ENCODE measurements at regions not wholly inside any gene's neighbourhood (a gene's known extent, or its start where the extent isn't known, plus 50 kb on each side); places are given as distances from the start of the nearest gene placed in this dataset.
"Not testable (repeated sequence)": the region's sequence is repeated elsewhere in the genome, so short reads cannot be mapped to it uniquely, and the experiment has no call there.

DNA sequence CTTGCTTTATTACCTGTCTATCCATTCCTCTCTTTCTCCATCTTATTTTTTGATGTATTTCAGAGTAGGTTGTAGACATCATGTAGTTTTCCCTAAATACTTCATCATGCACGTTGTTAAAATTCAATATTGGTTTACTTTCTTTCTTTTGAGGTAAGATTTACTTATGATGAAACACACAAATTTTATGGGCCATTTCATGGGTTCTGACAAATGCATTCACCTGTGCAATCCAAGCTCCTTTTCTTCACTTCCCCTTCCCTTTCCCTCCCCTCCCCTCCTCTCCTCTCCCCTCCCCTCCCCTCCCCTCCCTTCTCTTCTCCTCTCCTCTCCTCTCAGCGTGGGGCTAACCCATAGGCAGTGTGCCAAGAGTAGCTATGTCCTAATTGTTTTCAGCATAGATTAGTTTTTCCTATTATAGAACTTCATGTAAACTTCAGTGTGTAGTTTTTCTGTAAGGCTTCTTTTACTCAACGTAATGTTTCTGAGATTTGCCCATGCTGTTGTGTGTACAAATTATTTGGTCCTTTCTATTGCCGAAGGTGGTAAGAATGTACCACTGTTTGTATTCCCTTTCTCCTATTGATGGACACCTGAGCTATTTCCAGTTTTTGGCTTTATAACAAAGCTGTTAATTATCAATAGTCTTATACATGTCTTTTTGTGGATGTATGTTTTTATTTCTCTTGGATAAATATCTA, 92.9 kb upstream of the CLINT1 start:
- H3K4me3 Mint-ChIP-seq = no peak overlapping the region
- H3K36me3 Mint-ChIP-seq (ENCODE audit: low read depth) = no peaks in the 10 kb centered on the region
- ChIA-PET POLR2A (no interaction called here), CTCF (interaction anchor here (0.7 to 7.0 kb wide), 5 partner anchors 31 to 208 kb away, joined by 3 to 94 read pairs (median 3); partner anchors contain the start of gene LSM11)
- DNase-seq (no peak), ATAC-seq (no peak)
- peaks cover 9% of the 10 kb centered on the region for H3K27me3 Mint-ChIP-seq (ENCODE audit: low read depth)
- no peaks in the 10 kb centered on the region for H3K9me3 Mint-ChIP-seq (ENCODE audit: insufficient read depth)
- H3K4me1 Mint-ChIP-seq (ENCODE audit: low read depth) = peaks cover 4% of the 10 kb centered on the region
- no peak overlapping the region for H3K27ac Mint-ChIP-seq

DNA sequence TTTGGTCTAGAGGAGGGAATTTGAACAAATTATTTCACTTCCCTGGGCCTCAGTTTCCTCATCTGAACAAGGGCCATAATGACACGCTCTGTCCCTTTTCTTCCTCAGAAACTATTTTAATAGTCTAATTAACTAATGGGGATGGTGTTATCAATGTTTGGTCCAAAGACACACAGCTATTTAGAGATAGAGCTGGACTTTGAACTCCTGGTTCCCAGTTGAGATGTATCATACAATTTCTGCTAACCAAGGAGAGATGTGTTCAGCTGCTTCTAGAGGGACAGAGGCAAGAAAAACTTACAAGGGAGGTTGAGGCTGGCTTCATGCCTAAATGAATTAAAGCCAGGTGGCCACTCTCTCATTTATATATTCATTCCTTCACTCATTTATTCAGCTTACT, 90.6 kb upstream of the CLINT1 start:
- ATAC-seq (no peak), DNase-seq (no peak)
- Mint-ChIP-seq H3K27me3 (ENCODE audit: low read depth) (peaks cover 9% of the 10 kb centered on the region), H3K4me3 (no peak overlapping the region), H3K9me3 (ENCODE audit: insufficient read depth) (no peaks in the 10 kb centered on the region), H3K27ac (no peak overlapping the region), H3K4me1 (ENCODE audit: low read depth) (peaks cover 4% of the 10 kb centered on the region), H3K36me3 (ENCODE audit: low read depth) (no peaks in the 10 kb centered on the region)
- ChIA-PET CTCF (interaction anchor here (0.8 to 7.0 kb wide), 30 partner anchors 9 to 189 kb away, joined by 3 to 94 read pairs (median 7); partner anchors contain the start of gene CLINT1), POLR2A (no interaction called here)

DNA sequence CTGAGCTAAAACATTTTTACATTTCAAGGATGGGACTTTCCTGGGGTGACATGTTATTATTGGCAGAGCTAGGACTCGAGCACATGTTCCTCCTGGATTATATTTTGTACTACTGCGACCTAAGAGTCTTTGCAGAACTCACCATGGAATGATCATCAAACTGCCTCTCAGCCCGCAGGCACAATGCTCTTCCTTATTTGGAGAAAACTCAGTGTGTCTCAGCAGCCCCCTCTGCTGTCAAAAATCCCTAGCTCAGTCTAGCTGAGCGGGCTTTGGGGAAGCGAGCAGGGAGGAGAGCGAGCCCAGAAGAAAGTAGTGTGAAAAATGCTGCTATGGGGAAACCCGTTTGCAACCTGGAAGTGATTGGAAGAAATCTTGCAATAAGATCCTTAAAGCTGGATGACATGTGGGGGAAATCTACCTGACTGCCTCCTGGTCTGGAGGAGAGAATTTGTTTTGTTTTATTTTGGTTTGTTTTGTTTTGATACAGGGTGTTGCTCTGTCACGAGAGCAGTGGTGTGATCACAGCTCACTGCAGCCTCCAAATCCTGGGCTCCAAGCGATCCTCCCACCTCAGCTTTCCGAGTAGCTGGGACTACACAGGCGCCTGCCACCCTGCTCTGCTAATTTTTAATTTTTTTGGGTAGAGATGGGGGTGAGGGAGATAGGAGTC, 89.9 kb upstream of the CLINT1 start:
- DNase-seq = peak; percentile 85
- H3K9me3 Mint-ChIP-seq (ENCODE audit: insufficient read depth) = no peaks in the 10 kb centered on the region
- POLR2A ChIA-PET = interaction anchor here (0.6 to 0.8 kb wide), 2 partner anchors 90 to 103 kb away, joined by 3 read pairs; partner anchors contain the start of gene CLINT1

DNA sequence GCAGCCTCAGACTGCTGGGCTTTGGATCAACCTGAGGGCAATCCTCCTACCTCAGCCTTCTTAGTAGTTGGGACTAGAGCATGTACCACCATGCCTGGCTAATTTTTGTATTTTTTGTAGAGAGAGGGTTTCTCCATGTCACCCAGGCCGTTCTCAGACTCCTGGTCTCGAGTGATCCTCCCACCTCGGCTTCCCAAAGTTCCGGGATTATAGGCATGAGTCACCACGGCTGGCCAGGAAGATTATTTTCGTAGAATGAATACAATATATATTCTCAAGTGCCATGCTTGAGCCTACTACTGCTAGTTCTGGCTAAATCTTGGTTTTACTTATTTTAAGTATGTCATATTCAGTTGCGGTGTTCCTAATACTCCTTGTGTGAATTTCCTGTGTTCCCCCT, 88.2 kb upstream of the CLINT1 start:
- Mint-ChIP-seq H3K9me3 (ENCODE audit: insufficient read depth) (no peaks in the 10 kb centered on the region), H3K27me3 (ENCODE audit: low read depth) (peaks cover 7% of the 10 kb centered on the region), H3K4me3 (no peak overlapping the region), H3K36me3 (ENCODE audit: low read depth) (no peaks in the 10 kb centered on the region), H3K27ac (no peak overlapping the region), H3K4me1 (ENCODE audit: low read depth) (peaks cover 4% of the 10 kb centered on the region)
- POLR2A ChIA-PET = no interaction called here
- CTCF ChIA-PET = no interaction called here
- ATAC-seq (no peak), DNase-seq (no peak)

More for the DNA sequence above, 89.9 kb upstream of the CLINT1 start:
- peak; percentile 99 for ATAC-seq
- peak overlapping the region; percentile 7 for H3K4me3 Mint-ChIP-seq
- H3K36me3 Mint-ChIP-seq (ENCODE audit: low read depth) = no peaks in the 10 kb centered on the region
- CTCF ChIA-PET = interaction anchor here (0.6 to 7.0 kb wide), 44 partner anchors 10 to 1158 kb away, joined by 3 to 94 read pairs (median 5); partner anchors contain the start of gene CLINT1
- H3K4me1 Mint-ChIP-seq (ENCODE audit: low read depth) = peaks cover 4% of the 10 kb centered on the region
- H3K27ac Mint-ChIP-seq = peak overlapping the region; percentile 0
- H3K27me3 Mint-ChIP-seq (ENCODE audit: low read depth) = peaks cover 9% of the 10 kb centered on the region

DNA sequence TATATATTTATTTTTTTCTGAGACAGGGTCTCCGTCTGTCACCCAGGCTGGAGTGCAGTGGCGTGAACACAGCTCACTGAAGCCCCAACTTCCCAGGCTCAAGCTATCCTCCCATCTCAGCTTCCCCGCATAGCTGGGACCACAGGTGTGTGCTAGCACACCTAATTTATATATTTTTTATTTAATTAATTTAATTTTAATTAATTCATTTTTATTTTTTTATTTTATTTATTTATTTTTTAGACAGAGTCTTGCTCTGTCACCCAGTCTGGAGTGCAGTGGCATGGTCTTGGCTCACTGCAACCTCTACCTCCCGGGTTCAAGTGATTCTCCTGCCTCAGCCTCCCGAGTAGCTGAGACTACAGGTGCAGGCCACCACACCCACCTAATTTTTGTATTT, 86.9 kb upstream of the CLINT1 start:
- H3K36me3 Mint-ChIP-seq (ENCODE audit: low read depth); CTCF ChIA-PET; H3K9me3 Mint-ChIP-seq (ENCODE audit: insufficient read depth); ATAC-seq; DNase-seq; POLR2A ChIA-PET; H3K27ac Mint-ChIP-seq; H3K27me3 Mint-ChIP-seq (ENCODE audit: low read depth); H3K4me1 Mint-ChIP-seq (ENCODE audit: low read depth); H3K4me3 Mint-ChIP-seq: not testable (repeated sequence)

DNA sequence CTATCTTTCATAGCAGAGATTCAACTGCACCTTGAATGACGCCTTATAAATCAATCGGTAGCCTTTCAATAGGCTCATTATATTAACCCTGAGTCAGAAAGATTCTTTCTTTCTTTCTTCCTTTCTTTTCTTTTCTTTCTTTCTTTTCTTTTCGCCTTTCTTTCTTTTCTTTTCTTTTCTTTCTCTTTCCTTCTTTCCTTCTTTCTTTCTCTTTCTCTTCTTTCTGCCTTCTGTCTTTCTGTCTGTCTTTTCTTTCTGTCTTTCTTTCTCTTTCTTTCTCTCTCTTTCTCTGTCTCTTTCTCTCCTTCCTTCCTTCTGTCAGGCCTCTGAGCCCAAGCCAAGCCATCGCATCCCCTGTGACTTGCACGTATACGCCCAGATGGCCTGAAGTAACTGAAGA, 86.0 kb upstream of the CLINT1 start:
- POLR2A ChIA-PET = no interaction called here
- Mint-ChIP-seq H3K27ac (no peak overlapping the region), H3K36me3 (ENCODE audit: low read depth) (no peaks in the 10 kb centered on the region), H3K4me3 (no peak overlapping the region), H3K9me3 (ENCODE audit: insufficient read depth) (no peaks in the 10 kb centered on the region), H3K27me3 (ENCODE audit: low read depth) (peaks cover 4% of the 10 kb centered on the region), H3K4me1 (ENCODE audit: low read depth) (peaks cover 4% of the 10 kb centered on the region)
- CTCF ChIA-PET = interaction anchor here (1.1 kb wide), 1 partner anchor 128 kb away, joined by 3 read pairs; no protein-coding TSS in a partner anchor
- no peak for DNase-seq
- no peak for ATAC-seq

DNA sequence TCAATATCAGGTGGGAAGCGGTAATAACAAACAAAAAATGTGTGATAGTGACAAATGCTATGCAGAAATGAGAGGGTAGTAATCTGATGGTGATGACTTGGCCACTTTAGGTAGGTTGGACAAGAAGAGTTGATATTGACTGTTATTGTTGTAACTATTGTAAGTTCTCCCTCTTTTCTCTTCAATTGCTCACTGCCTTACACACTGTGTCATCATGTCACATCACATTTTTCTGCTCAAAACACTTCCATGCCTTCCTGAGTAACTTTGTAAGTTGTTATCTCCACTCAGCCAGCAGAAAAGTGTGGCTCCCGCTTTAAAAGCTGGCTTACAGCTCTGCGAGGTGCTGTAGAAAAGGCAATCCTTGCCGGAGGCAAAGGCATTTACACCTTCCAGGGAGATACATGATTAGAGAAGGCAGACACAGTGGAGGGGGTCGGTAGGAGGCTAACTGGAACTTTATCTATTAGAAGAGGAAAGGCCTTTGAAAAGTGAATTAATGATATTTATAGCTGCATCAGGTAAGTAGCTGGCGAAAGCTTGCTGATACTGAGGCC, 85.2 kb upstream of the CLINT1 start:
- CTCF ChIA-PET = interaction anchor here (1.1 kb wide), 1 partner anchor 127 kb away, joined by 3 read pairs; no protein-coding TSS in a partner anchor
- Mint-ChIP-seq H3K9me3 (ENCODE audit: insufficient read depth) (no peaks in the 10 kb centered on the region), H3K36me3 (ENCODE audit: low read depth) (no peaks in the 10 kb centered on the region), H3K4me3 (no peak overlapping the region), H3K4me1 (ENCODE audit: low read depth) (peaks cover 4% of the 10 kb centered on the region), H3K27ac (no peak overlapping the region), H3K27me3 (ENCODE audit: low read depth) (peaks cover 4% of the 10 kb centered on the region)
- POLR2A ChIA-PET = no interaction called here
- DNase-seq (no peak), ATAC-seq (no peak)

DNA sequence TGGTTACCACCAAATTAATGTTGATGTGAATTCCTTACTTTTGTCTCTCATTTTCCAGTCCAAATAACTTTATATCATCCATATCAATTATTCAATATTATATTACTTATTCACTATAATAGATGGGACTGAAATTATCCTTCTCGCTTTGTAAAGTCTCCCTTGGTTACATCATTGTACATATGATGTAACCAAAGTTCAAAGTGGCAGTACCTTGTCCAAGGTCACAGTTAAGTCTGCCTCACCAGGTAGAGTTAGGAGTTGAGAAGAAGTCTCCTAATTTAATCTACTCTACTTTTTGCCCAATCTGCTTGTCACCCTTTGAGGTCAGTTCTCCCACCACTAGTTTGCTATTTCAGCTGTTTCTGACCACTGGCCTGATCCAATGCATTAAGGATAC, 83.7 kb upstream of the CLINT1 start:
- H3K4me1 Mint-ChIP-seq (ENCODE audit: low read depth) = no peaks in the 10 kb centered on the region
- no peak overlapping the region for H3K4me3 Mint-ChIP-seq
- ATAC-seq (no peak), DNase-seq (no peak)
- CTCF ChIA-PET = no interaction called here
- H3K27ac Mint-ChIP-seq = no peak overlapping the region
- no peaks in the 10 kb centered on the region for H3K27me3 Mint-ChIP-seq (ENCODE audit: low read depth)
- no peaks in the 10 kb centered on the region for H3K9me3 Mint-ChIP-seq (ENCODE audit: insufficient read depth)
- POLR2A ChIA-PET = no interaction called here
- H3K36me3 Mint-ChIP-seq (ENCODE audit: low read depth) = no peaks in the 10 kb centered on the region

DNA sequence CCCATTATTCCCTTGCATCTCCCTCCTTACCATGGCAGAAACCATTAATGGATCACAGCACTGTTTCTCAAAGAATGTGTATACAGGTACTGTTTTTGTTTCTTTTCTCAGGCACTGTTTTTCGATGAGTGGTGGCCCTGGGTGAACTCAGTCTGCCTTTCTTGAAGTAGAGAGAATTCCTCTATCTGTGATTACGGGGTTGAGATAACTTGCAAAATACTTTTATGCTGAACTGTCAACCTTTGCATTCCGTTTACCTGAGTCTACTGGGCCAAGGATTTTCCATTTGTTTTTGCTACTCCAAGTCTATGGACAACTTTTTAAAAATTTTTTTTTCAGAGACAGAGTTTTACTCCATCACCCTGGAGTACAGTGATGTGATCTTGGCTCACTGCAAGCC, 82.7 kb upstream of the CLINT1 start:
- no peak overlapping the region for H3K27ac Mint-ChIP-seq
- no peaks in the 10 kb centered on the region for H3K4me1 Mint-ChIP-seq (ENCODE audit: low read depth)
- DNase-seq = no peak
- H3K4me3 Mint-ChIP-seq = no peak overlapping the region
- H3K9me3 Mint-ChIP-seq (ENCODE audit: insufficient read depth) = no peaks in the 10 kb centered on the region
- CTCF ChIA-PET = no interaction called here
- ATAC-seq = no peak
- POLR2A ChIA-PET = no interaction called here
- no peaks in the 10 kb centered on the region for H3K27me3 Mint-ChIP-seq (ENCODE audit: low read depth)
- H3K36me3 Mint-ChIP-seq (ENCODE audit: low read depth) = no peaks in the 10 kb centered on the region

DNA sequence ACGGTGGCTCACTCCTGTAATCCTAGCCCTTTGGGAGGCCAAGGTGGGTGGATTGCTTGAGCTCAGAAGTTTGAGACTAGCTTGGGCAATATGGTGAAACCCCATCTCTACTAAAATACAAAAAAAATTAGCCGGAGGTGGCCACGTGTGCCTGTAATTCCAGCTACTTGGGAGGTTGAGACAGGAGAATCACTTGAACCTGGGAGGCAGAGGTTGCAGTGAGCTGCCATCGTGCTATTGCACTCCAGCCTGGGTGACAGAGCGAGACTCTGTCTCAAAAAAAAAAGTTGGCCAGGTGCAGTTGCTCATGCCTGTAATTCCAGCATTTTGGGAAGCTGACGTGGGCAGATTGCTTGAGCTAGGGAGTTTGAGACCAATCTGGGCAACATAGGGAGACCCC, 79.2 kb upstream of the CLINT1 start:
- H3K9me3 Mint-ChIP-seq (ENCODE audit: insufficient read depth); POLR2A ChIA-PET; H3K27me3 Mint-ChIP-seq (ENCODE audit: low read depth); H3K27ac Mint-ChIP-seq; H3K4me3 Mint-ChIP-seq; H3K36me3 Mint-ChIP-seq (ENCODE audit: low read depth); H3K4me1 Mint-ChIP-seq (ENCODE audit: low read depth); DNase-seq; ATAC-seq: not testable (repeated sequence)
- CTCF ChIA-PET = interaction anchor here (1.6 to 2.8 kb wide), 2 partner anchors 11 to 176 kb away, joined by 4 to 10 read pairs; no protein-coding TSS in a partner anchor

DNA sequence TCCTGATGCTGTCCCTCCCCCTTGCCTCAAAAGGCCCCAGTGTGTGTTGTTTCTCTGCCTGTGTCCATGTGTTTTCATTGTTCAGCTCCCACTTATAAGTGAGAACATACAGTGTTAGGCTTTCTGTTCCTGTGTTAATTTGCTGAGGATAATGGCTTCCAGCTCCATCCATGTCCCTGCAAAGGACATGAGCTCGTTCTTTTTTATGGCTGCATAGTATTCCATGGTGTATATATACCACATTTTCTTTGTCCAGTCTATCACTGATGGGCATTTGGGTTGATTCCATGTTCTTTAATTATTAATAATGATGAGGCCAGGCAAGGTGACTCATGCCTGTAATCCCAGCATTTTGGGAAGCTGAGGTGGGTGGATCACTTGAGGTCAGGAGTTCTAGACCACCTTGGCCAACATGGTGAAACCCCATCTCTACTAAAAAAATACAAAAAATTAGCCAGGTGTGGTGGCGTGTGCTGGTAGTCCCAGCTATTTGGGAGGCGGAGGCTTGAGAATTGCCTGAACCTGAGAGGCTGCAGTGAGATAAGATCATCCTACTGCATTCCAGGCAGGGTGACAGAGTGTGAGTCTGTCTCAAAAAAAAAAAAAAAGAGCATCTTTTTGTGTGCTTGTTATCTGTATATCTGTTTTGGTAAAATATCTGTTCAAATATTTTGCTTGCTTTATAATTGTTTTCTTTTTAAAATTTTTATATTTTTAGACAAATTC, 78.0 kb upstream of the CLINT1 start:
- POLR2A ChIA-PET, ATAC-seq: not testable (repeated sequence)

More for the DNA sequence above, 78.0 kb upstream of the CLINT1 start:
- not testable (repeated sequence) for H3K9me3 Mint-ChIP-seq (ENCODE audit: insufficient read depth); H3K27me3 Mint-ChIP-seq (ENCODE audit: low read depth); H3K36me3 Mint-ChIP-seq (ENCODE audit: low read depth); H3K4me3 Mint-ChIP-seq; H3K27ac Mint-ChIP-seq; DNase-seq; H3K4me1 Mint-ChIP-seq (ENCODE audit: low read depth)
- CTCF ChIA-PET = interaction anchor here (1.2 to 2.8 kb wide), 2 partner anchors 12 kb away, joined by 4 to 10 read pairs; no protein-coding TSS in a partner anchor
